GM19035 (cell line): ENCODE measurements at regions not wholly inside any gene's neighbourhood (a gene's known extent, or its start where the extent isn't known, plus 50 kb on each side); places are given as distances from the start of the nearest gene placed in this dataset.
"Not testable (repeated sequence)": the region's sequence is repeated elsewhere in the genome, so short reads cannot be mapped to it uniquely, and the experiment has no call there.

Experiments
- ATAC-seq: cut with Tn5 transposase; IDR thresholded peaks from one replicate; pipeline ENCODE4 v1.9.1; 2021; ENCODE audit not compliant: unreplicated experiment

- ATAC-seq = no peak
These were observed 195.0 kb downstream of the BTBD3 start for GRCh38 chr20:12112665-12113064.

GRCh38 chr20:12113075-12113467 is 195.4 kb downstream of the BTBD3 start:
- no peak for ATAC-seq

- no peak for ATAC-seq
These were observed 196.0 kb downstream of the BTBD3 start for GRCh38 chr20:12113468-12114371.

GRCh38 chr20:12129114-12129513 is 211.4 kb downstream of the BTBD3 start:
- ATAC-seq = not testable (repeated sequence)

GRCh38 chr20:12129532-12129931 is 211.8 kb downstream of the BTBD3 start:
- ATAC-seq = not testable (repeated sequence)

GRCh38 chr20:12130781-12131180 is 213.1 kb downstream of the BTBD3 start:
- no peak for ATAC-seq

GRCh38 chr20:12133553-12133952 is 215.9 kb downstream of the BTBD3 start:
- no peak for ATAC-seq

GRCh38 chr20:12145951-12146350 is 228.3 kb downstream of the BTBD3 start:
- not testable (repeated sequence) for ATAC-seq

- no peak for ATAC-seq
These were observed 235.3 kb downstream of the BTBD3 start for GRCh38 chr20:12152996-12153395.

- ATAC-seq = no peak
These were observed 235.9 kb downstream of the BTBD3 start for GRCh38 chr20:12153628-12154027.

GRCh38 chr20:12156252-12156651 is 238.6 kb downstream of the BTBD3 start:
- ATAC-seq = no peak

- no peak for ATAC-seq
These were observed 241.6 kb downstream of the BTBD3 start for GRCh38 chr20:12159261-12159660.

GRCh38 chr20:12161734-12162133 is 244.0 kb downstream of the BTBD3 start:
- ATAC-seq = no peak

GRCh38 chr20:12166053-12166717 is 248.5 kb downstream of the BTBD3 start:
- ATAC-seq = no peak

GRCh38 chr20:12170406-12170805 is 252.7 kb downstream of the BTBD3 start:
- ATAC-seq = no peak

GRCh38 chr20:12171923-12172524 is 254.3 kb downstream of the BTBD3 start:
- no peak for ATAC-seq

GRCh38 chr20:12173347-12174012 is 255.8 kb downstream of the BTBD3 start:
- no peak for ATAC-seq

- ATAC-seq = no peak
These were observed 257.8 kb downstream of the BTBD3 start for GRCh38 chr20:12175538-12175937.

- no peak for ATAC-seq
These were observed 260.1 kb downstream of the BTBD3 start for GRCh38 chr20:12177657-12178293.

- ATAC-seq = no peak
These were observed 262.0 kb downstream of the BTBD3 start for GRCh38 chr20:12179692-12180091.
